Lung microvascular endothelial cell (primary cell): ENCODE measurements at regions not wholly inside any gene's neighbourhood (a gene's known extent, or its start where the extent isn't known, plus 50 kb on each side); places are given as distances from the start of the nearest gene placed in this dataset.

Experiments used
- DNase-seq, 2 donors: peaks; one replicate each; pipeline versions ENCODE4 v3.0.0 to v3.0.0-alpha.2; 2010; ENCODE audit warnings: low read depth in 2 of 2

DNA sequence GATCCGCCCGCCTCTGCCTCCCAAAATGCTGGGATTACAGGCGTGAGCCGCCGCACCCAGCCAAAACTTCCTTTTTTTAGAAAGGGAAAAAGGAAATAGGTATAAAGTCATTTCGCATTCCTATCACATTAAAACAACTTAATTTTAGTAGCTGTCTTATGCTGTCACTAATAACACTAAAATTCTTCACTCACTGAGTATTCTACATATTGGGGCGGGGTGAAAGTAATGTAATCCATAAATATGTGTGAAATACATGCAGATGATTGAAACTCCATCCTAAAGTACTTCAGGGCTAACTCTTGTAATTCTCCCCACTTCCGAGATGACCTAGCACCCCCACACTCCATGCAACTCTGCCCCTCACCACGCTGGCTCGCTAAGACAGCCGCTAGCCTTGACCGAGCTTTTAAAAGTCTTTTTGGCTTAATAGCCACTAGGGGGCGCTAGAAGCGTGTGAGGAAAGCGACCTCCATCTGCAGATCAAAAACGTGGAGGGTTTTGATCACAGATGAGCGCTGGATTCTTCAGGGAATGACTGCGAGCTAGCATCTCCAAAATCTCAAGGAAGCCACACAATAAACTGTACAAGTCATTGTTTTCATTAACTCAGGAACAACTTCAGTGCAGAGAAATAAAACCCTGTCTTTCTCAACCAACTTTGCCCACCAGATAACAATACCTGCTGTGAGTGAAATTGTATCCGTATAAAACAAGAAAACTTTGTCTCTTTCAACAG lies 129.3 kb upstream of the IGF1R start:
- peak; percentile 79 to 86 for DNase-seq

GRCh38 chr15:98519767-98520550 lies 128.4 kb upstream of the IGF1R start:
- DNase-seq = no peak

DNA sequence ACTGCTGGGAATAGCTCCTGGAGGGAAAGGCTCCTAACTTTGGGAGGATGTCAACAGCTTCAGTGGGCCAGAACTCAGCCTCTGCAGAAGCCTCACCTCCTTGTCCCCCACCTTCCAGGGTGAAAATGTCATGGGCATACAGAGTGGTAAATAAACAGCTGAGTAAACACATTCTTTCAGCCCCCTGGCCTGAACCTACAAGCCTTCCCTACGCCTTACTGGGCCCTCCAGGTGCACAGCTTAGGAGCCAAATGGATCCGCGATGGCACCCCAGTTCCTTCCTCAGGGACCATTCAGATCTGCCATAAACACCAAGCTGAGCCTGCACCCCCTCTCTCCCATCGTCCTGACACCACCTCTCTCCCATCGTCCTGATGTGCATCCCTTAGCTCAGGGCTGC lies 126.2 kb upstream of the IGF1R start:
- DNase-seq = no peak

DNA sequence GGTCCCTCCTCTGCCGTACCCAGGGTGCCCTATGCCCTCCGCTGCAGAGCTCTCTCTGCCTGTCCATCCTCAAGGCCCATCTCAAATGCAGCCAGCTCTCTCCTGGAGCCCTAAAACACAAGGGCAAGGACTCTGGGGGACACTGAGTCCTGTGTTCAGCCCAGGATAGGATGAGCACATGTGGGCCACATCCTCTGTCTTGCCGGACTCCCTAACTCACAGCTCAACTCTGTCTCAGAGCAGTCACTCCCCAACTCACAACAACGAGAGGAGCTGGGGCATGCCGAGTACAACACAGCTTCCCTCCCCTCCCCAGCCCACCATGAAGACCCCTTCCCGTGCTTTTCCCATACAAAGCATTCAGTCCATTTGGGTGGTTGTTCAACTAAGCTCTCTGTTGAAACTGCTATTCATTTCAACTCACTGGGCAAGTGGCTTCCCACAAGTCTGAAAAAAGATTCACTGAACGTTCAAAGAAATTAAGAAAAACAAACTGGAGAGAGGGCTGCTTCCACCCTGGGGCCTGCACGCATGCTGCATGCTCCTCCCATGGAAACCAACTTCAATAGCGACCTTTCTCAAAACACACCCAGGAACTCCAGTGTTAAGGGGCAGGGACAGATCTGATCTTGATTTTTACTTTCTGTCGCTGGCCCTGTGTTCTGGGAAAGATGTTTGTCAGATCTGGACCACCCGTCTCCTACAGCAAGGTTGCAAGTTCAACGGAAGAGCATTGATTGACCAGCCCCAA lies 124.3 kb upstream of the IGF1R start:
- no peak for DNase-seq

- no peak for DNase-seq
These were observed 123.3 kb upstream of the IGF1R start for GRCh38 chr15:98524838-98525660.

DNA sequence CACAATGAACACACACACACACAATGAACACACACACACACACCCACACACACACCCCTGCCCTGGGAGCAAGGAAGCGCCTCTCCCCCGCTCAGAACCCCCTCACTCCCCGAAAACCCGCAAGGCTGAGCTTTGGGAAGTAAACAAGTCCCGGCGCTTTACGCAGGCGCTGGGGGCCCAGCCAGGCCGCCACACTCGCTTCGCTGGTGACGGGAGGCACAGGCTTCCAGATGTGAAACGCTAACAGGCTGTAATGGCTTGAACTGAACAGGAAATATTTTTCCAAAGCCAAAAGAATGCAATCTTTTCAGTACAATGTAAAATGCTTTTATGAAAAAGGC lies 122.7 kb upstream of the IGF1R start:
- peak in 1 of 2 donors; percentile 44 for DNase-seq

DNA sequence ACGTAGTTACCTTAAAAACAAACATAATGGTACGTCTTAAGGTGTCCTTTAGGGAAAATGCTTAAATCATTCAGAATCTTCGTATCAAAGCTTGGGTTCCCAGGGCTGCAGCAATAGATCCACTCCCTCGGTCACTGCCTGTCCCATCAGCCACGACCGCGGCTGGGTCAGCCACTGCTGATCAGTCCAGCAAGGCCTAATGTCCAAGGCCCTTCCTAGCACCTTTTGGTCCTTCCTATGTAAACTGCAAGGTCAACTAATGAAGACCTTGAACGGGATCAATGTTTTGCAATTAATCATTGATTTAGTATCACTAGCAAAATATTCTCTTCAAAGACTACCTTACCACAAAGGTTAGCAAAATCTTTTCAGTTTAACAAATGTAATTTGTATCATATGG lies 122.2 kb upstream of the IGF1R start:
- DNase-seq = no peak

DNA sequence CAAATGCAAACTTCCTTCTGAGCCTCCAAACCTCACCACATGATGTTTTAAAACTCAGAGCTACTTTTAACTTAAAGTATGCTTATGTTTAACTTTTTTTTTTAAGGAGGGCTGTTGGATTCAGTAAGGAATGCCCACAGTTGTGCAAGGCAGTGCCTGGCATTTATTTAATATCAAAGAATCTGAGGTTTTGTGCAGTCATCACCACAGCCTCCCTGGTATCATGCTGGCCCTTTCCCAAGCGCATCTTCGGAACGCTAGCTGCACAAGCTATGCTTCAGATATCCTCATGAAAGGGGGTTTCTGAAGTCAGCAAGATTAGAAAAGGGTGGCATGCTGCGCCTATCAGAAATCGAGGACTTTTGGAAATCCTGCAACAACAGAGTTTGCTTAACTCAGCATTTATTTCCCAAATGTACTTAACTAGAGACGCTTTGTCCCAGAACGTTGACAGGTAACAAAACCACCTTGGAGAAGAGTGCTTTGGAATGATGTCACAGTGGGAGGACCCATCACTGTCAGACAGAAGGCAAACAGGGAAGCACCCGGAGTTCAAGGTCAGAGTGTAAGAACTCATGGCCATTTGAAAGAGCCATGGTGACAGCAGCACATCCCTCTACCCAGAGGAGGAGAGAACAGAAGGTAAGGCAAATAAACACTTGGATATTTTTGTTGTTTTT lies 120.2 kb upstream of the IGF1R start:
- DNase-seq = no peak

DNA sequence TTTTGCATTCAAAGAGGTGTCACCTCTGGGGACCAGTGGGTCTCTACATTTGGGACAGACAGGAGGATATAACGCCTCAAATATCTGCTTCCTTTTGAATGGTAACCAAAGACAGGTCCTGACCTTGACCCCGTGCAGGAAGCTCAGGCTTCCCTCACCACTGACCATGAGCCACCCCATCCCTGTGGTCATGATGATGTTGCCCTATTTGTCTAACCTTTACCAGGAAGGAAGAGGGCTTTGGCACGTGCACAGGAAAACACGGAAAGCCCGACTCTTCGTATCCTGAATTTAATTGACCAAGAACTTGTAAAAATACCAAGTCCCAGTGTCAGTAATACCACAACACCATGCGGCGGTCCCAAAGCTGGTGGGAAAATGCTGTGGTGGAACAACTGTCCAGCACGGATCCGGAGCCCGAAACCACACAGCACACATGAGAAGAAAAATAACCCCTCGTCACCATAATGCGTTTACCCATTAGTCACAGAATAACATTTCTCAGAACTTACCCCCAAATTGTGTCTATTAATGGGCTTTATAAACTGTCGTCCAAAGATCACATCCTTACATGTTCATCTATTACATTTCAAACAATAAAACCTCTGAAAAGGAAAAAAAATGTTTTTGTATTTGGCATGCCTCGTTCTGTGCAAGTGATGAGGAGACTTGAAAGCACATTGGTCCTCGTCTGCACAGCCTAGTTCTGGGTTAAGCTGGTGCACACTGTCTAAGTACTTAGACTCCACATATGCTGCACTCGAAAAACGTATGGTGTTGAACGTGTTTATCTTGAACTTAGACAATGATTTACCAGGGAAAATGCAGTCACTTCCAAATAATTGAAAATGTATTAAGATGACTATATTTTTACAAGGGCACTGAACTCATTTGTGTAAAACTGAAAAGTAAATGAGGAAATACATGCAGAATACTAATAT lies 118.9 kb upstream of the IGF1R start:
- peak in 1 of 2 donors; percentile 48 for DNase-seq

GRCh38 chr15:98530570-98530969 lies 117.8 kb upstream of the IGF1R start:
- no peak for DNase-seq

- DNase-seq = no peak
These were observed 116.3 kb upstream of the IGF1R start for GRCh38 chr15:98532063-98532462.

GRCh38 chr15:98536976-98537375 lies 111.4 kb upstream of the IGF1R start:
- DNase-seq = no peak

- no peak for DNase-seq
These were observed 110.8 kb upstream of the IGF1R start for GRCh38 chr15:98537516-98538060.

GRCh38 chr15:98541519-98541918 lies 106.8 kb upstream of the IGF1R start:
- DNase-seq = no peak

GRCh38 chr15:98543237-98543636 lies 105.1 kb upstream of the IGF1R start:
- DNase-seq = no peak

DNA sequence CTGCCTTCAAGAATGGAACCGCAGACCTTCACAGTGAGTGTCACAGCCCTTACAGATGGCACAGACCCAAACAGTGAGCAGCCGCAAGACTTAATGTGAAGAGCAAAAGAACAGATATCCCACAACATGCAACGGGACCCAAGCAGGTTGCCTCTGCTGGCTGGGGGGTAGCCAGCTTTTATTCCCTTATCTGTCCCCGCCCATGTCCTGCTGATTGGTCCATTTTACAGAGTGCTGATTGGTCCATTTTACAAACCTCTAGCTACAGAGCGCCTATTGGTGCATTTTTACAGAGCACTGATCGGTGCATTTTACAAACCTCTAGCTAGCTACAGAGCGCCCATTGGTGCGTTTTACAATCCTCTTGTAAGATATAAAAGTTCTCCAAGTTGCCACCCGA lies 102.0 kb upstream of the IGF1R start:
- no peak for DNase-seq

DNA sequence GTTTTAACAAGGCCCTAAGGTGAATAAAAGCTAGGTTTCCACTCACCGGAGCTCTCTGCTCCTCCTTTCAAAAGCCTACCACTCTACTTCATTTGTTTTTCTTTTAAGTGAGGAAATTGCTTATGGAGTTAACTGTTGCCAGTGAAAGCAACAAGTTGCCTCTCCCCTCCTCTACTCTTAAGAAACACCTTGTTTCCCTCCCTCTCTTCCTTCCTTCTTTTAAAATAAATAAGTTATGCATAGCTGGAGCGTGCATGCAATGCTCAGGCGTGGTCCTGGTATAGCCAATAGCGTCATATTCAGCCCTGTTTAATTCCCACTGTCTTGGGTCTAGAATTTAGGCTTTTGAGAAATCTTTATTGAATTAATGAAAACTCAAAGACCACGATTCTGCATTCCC lies 101.1 kb upstream of the IGF1R start:
- no peak for DNase-seq

- DNase-seq = no peak
These were observed 100.6 kb upstream of the IGF1R start for GRCh38 chr15:98547741-98548138.

DNA sequence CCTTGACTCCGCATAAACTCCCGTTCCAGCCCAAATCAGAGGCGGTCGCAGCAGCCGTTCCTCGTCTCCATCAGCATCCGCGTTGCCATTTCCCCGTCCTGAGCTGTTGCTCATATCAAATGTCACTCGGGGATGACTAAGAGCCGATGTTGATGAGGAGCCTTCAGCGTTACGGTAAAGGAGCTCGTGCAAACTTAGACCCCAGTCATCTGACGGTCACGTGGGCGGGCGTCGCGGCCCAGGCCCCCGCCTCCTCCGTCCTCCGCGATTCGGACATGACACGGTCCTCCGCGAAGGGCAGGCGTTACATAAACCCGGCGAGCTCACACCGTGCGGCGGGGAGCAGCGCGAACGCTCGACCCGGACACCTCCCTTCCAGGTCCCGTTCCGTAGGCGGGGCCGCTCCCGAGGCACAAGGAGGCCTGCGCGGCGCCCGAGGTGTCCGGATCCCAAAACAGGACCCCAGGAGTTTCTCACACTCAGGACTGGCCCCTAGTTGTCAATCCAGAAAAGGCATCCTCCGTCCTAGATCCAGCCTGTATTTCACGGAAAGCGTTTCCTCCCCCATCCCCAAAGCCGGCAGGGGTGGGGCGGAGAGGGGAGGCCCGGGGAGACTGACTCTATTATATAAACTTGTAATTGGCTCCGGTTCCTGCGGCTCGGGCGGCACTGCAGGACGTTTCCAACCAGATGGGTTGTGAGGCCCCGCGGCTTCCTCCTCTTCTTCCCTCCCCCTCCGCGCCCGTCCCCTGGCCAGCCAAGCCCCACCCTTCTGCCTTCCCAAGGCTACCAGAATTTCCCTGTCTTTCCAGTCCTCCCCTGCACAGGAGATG lies 100.0 kb upstream of the IGF1R start:
- DNase-seq = peak; percentile 23 to 37
